ENCODE measurements at regions not wholly inside any gene's neighbourhood (a gene's known extent, or its start where the extent isn't known, plus 50 kb on each side); places are given as distances from the start of the nearest gene placed in this dataset.

GRCh38 chr21:38611277-38611676 is 113.0 kb upstream of the ERG start:
- TF ChIP-seq CTCF (conservative IDR thresholded peaks at IDR 0.05; ENCODE audit: low read depth, low read length): no peak
- no peak for DNase-seq (ENCODE audit: low read depth)
- H3K4me3 ChIP-seq (ENCODE audit: low read depth, low read length): no peak overlapping the region

- TF ChIP-seq CTCF (conservative IDR thresholded peaks at IDR 0.05; ENCODE audit: low read depth, low read length): no peak
- DNase-seq (ENCODE audit: low read depth): no peak
- H3K4me3 ChIP-seq (ENCODE audit: low read depth, low read length): no peak overlapping the region
These were observed 115.4 kb upstream of the ERG start for GRCh38 chr21:38613686-38614085.

GRCh38 chr21:38614558-38614957 is 116.3 kb upstream of the ERG start:
- DNase-seq (ENCODE audit: low read depth): no peak
- no peak for TF ChIP-seq CTCF (conservative IDR thresholded peaks at IDR 0.05; ENCODE audit: low read depth, low read length)
- H3K4me3 ChIP-seq (ENCODE audit: low read depth, low read length): no peak overlapping the region

DNA sequence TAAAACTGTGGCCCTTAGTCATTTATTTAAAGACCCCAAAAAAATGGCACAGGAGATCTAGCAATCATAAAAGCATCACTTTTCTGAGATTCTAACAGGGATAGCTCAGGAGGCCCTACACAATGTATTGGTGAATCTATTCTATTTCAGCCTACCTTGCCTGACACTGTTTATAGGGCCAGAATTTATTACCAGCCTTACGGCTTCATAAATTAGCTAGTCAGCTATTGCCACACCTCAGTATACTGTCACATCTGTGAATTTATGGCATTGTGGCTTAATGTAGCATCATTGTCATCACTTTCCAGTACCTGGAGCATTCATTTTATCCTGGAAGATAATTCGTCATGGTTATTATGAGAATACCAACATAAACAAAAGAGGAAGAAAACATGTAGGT is 121.2 kb upstream of the ERG start:
- TF ChIP-seq CTCF (conservative IDR thresholded peaks at IDR 0.05; ENCODE audit: low read depth, low read length): no peak
- DNase-seq (ENCODE audit: low read depth): no peak
- no peak overlapping the region for H3K4me3 ChIP-seq (ENCODE audit: low read depth, low read length)

- H3K4me3 ChIP-seq (ENCODE audit: low read depth, low read length): no peak overlapping the region
- TF ChIP-seq CTCF (conservative IDR thresholded peaks at IDR 0.05; ENCODE audit: low read depth, low read length): no peak
- no peak for DNase-seq (ENCODE audit: low read depth)
These were observed 121.8 kb upstream of the ERG start for GRCh38 chr21:38619992-38620479.

- DNase-seq (ENCODE audit: low read depth): no peak
- TF ChIP-seq CTCF (conservative IDR thresholded peaks at IDR 0.05; ENCODE audit: low read depth, low read length): no peak
- no peak overlapping the region for H3K4me3 ChIP-seq (ENCODE audit: low read depth, low read length)
These were observed 122.9 kb upstream of the ERG start for GRCh38 chr21:38621132-38621531.

GRCh38 chr21:38622081-38622826 is 124.0 kb upstream of the ERG start:
- no peak for DNase-seq (ENCODE audit: low read depth)
- H3K4me3 ChIP-seq (ENCODE audit: low read depth, low read length): no peak overlapping the region
- TF ChIP-seq CTCF (conservative IDR thresholded peaks at IDR 0.05; ENCODE audit: low read depth, low read length): no peak
